PFSK-1 (cell line): ENCODE measurements at regions not wholly inside any gene's neighbourhood (a gene's known extent, or its start where the extent isn't known, plus 50 kb on each side); places are given as distances from the start of the nearest gene placed in this dataset.

Experiments used
- FOXP2 ChIP-seq: optimal IDR thresholded peaks from 2 replicates; pipeline ENCODE3; 2011; ENCODE audit warnings: borderline replicate concordance, control low read depth, inconsistent platforms; ENCODE audit not compliant: insufficient read depth; ENCODE audit errors: extremely low read length, extremely low read depth
- POLR2AphosphoS5 ChIP-seq: IDR thresholded peaks from 2 replicates; pipeline ENCODE4 v1.6.1; 2012; ENCODE audit warnings: low read depth, mild to moderate bottlenecking, control low read depth, low read length, moderate library complexity
- SIN3A ChIP-seq: IDR thresholded peaks from 2 replicates; pipeline ENCODE4 v1.6.1; 2012; ENCODE audit warnings: mild to moderate bottlenecking, low read length, moderate library complexity, borderline replicate concordance; ENCODE audit not compliant: insufficient read depth
- TAF1 ChIP-seq: IDR thresholded peaks from 2 replicates; pipeline ENCODE4 v1.6.1; 2012; ENCODE audit warnings: low read length, control low read depth, borderline replicate concordance; ENCODE audit not compliant: insufficient read depth
- TF ChIP-seq, protein P1 (sequence below), 2 experiments: IDR thresholded peaks; 2 replicates each; pipeline versions ENCODE4 v1.6.1 to v1.8.0; 2011 to 2012; ENCODE audit warnings: low read depth in 2 of 2, low read length in 2 of 2, control low read depth in 1 of 2, inconsistent platforms in 1 of 2, mild to moderate bottlenecking in 1 of 2, moderate library complexity in 1 of 2; ENCODE audit not compliant: insufficient read depth in 1 of 2

DNA sequence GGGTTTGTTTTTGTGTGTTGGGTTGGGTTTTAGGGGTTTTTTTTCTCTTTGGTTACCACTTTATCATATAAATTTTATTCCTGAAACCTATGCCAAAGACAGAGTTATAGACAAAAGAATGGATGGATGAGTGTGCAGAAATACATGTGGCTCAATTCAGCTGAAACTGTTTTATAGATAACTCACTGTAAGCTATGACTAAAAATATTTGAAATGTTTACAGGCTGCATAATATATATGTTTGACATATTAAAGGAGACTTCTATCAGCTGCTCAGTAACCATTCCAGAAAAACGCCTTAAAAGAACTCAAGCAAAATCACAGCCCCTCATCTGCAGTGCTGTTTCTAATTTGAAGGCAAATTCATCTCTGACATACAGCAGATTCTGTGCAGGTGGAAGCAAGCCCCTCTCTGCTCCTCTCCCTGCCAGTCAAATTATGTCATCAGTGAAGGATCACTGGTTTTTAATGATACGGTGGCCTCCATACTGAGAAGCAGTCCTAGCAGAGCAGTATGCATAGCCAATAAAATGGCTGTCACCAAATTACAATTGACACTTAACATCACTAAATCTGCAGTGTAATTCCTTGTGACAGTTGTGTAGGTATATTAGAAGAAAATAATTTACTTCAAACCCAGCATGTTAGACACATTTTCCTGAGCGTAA lies 301.6 kb downstream of the NR2F1-AS1 start:
- TF ChIP-seq, protein P1, sequence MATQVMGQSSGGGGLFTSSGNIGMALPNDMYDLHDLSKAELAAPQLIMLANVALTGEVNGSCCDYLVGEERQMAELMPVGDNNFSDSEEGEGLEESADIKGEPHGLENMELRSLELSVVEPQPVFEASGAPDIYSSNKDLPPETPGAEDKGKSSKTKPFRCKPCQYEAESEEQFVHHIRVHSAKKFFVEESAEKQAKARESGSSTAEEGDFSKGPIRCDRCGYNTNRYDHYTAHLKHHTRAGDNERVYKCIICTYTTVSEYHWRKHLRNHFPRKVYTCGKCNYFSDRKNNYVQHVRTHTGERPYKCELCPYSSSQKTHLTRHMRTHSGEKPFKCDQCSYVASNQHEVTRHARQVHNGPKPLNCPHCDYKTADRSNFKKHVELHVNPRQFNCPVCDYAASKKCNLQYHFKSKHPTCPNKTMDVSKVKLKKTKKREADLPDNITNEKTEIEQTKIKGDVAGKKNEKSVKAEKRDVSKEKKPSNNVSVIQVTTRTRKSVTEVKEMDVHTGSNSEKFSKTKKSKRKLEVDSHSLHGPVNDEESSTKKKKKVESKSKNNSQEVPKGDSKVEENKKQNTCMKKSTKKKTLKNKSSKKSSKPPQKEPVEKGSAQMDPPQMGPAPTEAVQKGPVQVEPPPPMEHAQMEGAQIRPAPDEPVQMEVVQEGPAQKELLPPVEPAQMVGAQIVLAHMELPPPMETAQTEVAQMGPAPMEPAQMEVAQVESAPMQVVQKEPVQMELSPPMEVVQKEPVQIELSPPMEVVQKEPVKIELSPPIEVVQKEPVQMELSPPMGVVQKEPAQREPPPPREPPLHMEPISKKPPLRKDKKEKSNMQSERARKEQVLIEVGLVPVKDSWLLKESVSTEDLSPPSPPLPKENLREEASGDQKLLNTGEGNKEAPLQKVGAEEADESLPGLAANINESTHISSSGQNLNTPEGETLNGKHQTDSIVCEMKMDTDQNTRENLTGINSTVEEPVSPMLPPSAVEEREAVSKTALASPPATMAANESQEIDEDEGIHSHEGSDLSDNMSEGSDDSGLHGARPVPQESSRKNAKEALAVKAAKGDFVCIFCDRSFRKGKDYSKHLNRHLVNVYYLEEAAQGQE (IDR thresholded peaks at IDR 0.05; ENCODE audit: insufficient read depth in 1 of 2, low read depth in 2 of 2, low read length in 2 of 2), result no peak
- TF ChIP-seq TAF1, result no peak
- TF ChIP-seq FOXP2, result no peak
- TF ChIP-seq POLR2AphosphoS5, result no peak
- TF ChIP-seq SIN3A, result no peak

DNA sequence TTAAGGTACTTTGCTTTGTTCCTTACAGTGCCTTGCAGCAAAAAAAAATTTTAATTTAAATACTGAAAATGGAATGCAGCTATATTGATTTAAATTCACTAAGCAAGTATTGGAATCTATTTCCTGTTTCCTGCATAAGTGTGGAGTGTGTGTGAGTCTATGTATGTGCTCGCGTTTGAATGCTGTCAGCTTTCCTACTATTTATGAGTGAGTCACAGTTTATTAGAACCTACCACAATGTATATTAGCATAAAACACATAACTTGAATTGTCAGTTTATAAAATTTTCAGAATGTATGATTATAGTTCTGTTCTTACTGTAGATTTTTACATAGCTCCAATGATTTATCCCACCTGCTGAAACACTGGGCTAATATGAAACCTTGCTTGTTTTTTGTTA lies 302.1 kb downstream of the NR2F1-AS1 start:
- TF ChIP-seq FOXP2 (no peak), TAF1 (no peak), POLR2AphosphoS5 (no peak), SIN3A (no peak)
- TF ChIP-seq, protein P1 (IDR thresholded peaks at IDR 0.05; ENCODE audit: insufficient read depth in 1 of 2, low read depth in 2 of 2, low read length in 2 of 2), result no peak

DNA sequence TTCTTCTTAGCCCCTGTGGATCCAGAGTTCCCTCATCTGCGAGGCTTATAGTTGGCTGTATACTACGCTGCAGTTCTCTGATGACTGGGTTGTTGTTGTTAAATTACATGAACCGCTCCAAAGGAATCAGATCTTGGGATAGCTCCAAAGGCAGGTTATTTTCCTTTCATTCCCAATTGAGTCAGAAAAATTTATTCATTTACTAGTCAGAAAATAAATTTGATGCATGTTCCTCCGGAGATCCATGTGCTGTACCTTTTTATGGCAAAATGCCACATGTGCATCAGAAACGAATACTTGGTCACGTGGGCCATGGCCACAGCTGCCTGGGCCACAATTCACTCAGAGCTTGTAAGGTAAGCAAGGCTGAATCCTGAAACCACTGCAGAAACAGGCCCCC lies 304.0 kb downstream of the NR2F1-AS1 start:
- TF ChIP-seq FOXP2, result no peak
- no peak for TF ChIP-seq SIN3A
- no peak for TF ChIP-seq POLR2AphosphoS5
- TF ChIP-seq TAF1, result no peak
- TF ChIP-seq, protein P1 (IDR thresholded peaks at IDR 0.05; ENCODE audit: insufficient read depth in 1 of 2, low read depth in 2 of 2, low read length in 2 of 2), result no peak

DNA sequence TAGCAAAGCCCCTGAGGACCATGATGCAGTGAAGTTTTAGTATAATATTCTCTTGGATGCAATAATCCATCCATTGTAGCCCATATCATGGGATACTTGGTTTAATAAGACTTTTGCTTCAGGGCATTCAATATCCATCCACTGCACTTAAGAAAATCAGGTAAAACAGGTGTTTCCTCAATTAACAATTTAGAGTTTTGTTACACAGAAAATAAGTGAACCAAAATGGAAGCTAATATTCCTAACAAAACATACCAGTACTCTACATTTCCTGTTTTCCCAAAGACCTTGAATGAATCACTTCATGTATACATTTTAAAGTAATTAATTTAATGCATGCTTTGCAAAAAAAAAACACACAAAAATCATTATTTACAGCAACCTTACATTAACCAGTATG lies 305.6 kb downstream of the NR2F1-AS1 start:
- TF ChIP-seq, protein P1 (IDR thresholded peaks at IDR 0.05; ENCODE audit: insufficient read depth in 1 of 2, low read depth in 2 of 2, low read length in 2 of 2), result no peak
- TF ChIP-seq TAF1 (no peak), SIN3A (no peak), FOXP2 (no peak), POLR2AphosphoS5 (no peak)

DNA sequence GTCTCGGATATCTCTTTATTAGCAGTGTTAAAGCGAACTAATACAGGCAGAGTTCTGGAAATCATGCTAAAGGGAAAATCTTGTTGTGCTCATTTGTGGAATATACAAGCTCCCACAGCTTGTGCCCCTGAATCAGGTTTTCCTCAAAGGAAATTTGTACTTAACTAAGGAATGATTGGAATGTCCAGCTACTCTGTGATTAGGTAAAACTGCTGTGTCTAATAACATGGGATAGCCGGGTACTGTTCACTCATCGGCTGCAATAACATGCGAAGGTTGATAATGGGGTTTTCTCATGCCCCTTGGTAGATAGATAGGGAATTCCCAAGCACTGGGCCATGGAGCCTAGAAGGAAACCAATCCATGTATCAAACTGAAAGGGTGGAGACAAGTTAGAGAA lies 306.7 kb downstream of the NR2F1-AS1 start:
- TF ChIP-seq POLR2AphosphoS5, result no peak
- TF ChIP-seq FOXP2, result no peak
- TF ChIP-seq TAF1, result no peak
- no peak for TF ChIP-seq SIN3A
